ENCODE measurements at regions not wholly inside any gene's neighbourhood (a gene's known extent, or its start where the extent isn't known, plus 50 kb on each side); places are given as distances from the start of the nearest gene placed in this dataset.

- Histone ChIP-seq H3K79me2 (ENCODE audit: insufficient read depth) (no peaks in the 10 kb centered on the region), H3K9ac (no peak overlapping the region), H3K27me3 (replicated peaks; ENCODE audit: insufficient read depth) (no peaks in the 10 kb centered on the region), H3K27ac (no peak overlapping the region), H3K9me2 (ENCODE audit: insufficient read depth) (no peaks in the 10 kb centered on the region), H3K4me3 (no peak overlapping the region), H2AFZ (no peak overlapping the region), H3K4me2 (ENCODE audit: unreplicated experiment) (no peak overlapping the region), H3K9me3 (ENCODE audit: low read depth) (no peaks in the 10 kb centered on the region), H3K36me3 (ENCODE audit: low read depth) (no peaks in the 10 kb centered on the region), H4K20me1 (ENCODE audit: insufficient read depth) (no peaks in the 10 kb centered on the region), H3F3A (ENCODE audit: insufficient read depth) (no peaks in the 10 kb centered on the region), H3K4me1 (ENCODE audit: insufficient read depth) (peaks cover 14% of the 10 kb centered on the region)
- no peak for TF ChIP-seq EZH2 (IDR thresholded peaks at IDR 0.05; ENCODE audit: insufficient read depth, poor library complexity, severe bottlenecking)
- TF ChIP-seq EZH2phosphoT487 (IDR thresholded peaks at IDR 0.05; ENCODE audit: insufficient read depth, low read depth) = no peak
- in situ Hi-C loops (cut with MboI) = no loop called here
- no peak for DNase-seq
- WGBS, 2 experiments (ENCODE audit: low coverage in 1 of 2, low lambda C conversion rate in 2 of 2, missing lambda C conversion rate in 2 of 2) = 92 to 93% methylated on average over 8 of the region's 8 CpGs
Observed at GRCh38 chr1:221473411-221473810, 268.5 kb downstream of the DUSP10 start.

- H3K27me3 ChIP-seq (replicated peaks; ENCODE audit: insufficient read depth) = no peaks in the 10 kb centered on the region
- in situ Hi-C loops (cut with MboI) = loop anchor here (25.0 kb wide), 1 partner anchor 1160 kb away; no protein-coding TSS in a partner anchor
- H3K27ac ChIP-seq = no peak overlapping the region
- H3F3A ChIP-seq (ENCODE audit: insufficient read depth) = no peaks in the 10 kb centered on the region
- no peaks in the 10 kb centered on the region for H4K20me1 ChIP-seq (ENCODE audit: insufficient read depth)
- DNase-seq = no peak
- no peaks in the 10 kb centered on the region for H3K9me2 ChIP-seq (ENCODE audit: insufficient read depth)
- peaks cover 11% of the 10 kb centered on the region for H3K4me1 ChIP-seq (ENCODE audit: insufficient read depth)
- H3K4me2 ChIP-seq (ENCODE audit: unreplicated experiment) = no peak overlapping the region
- H3K36me3 ChIP-seq (ENCODE audit: low read depth) = no peaks in the 10 kb centered on the region
- TF ChIP-seq EZH2 (IDR thresholded peaks at IDR 0.05; ENCODE audit: insufficient read depth, poor library complexity, severe bottlenecking) = no peak
- no peak for TF ChIP-seq EZH2phosphoT487 (IDR thresholded peaks at IDR 0.05; ENCODE audit: insufficient read depth, low read depth)
- H3K4me3 ChIP-seq = no peak overlapping the region
- 0 out of 2 replicates have a peak overlapping the region, but pooled peaks have one; percentile 53 for H2AFZ ChIP-seq
- H3K79me2 ChIP-seq (ENCODE audit: insufficient read depth) = no peaks in the 10 kb centered on the region
- H3K9me3 ChIP-seq (ENCODE audit: low read depth) = no peaks in the 10 kb centered on the region
- no peak overlapping the region for H3K9ac ChIP-seq
- 97 to 98% methylated on average over 3 of the region's 3 CpGs for WGBS, 2 experiments (ENCODE audit: low coverage in 1 of 2, low lambda C conversion rate in 2 of 2, missing lambda C conversion rate in 2 of 2)
Observed at GRCh38 chr1:221477252-221477651, 264.6 kb downstream of the DUSP10 start.

- TF ChIP-seq EZH2phosphoT487 (IDR thresholded peaks at IDR 0.05; ENCODE audit: insufficient read depth, low read depth) (no peak), EZH2 (IDR thresholded peaks at IDR 0.05; ENCODE audit: insufficient read depth, poor library complexity, severe bottlenecking) (no peak)
- H3F3A ChIP-seq (ENCODE audit: insufficient read depth) = no peaks in the 10 kb centered on the region
- no peak overlapping the region for H3K4me3 ChIP-seq
- no peaks in the 10 kb centered on the region for H3K9me3 ChIP-seq (ENCODE audit: low read depth)
- no peaks in the 10 kb centered on the region for H3K9me2 ChIP-seq (ENCODE audit: insufficient read depth)
- DNase-seq = peak; percentile 94
- no peaks in the 10 kb centered on the region for H3K27me3 ChIP-seq (replicated peaks; ENCODE audit: insufficient read depth)
- 3 to 4% methylated on average over 8 of the region's 8 CpGs for WGBS, 2 experiments (ENCODE audit: low coverage in 1 of 2, low lambda C conversion rate in 2 of 2, missing lambda C conversion rate in 2 of 2)
- in situ Hi-C loops (cut with MboI) = loop anchor here (25.0 kb wide), 1 partner anchor 1159 kb away; no protein-coding TSS in a partner anchor
- no peaks in the 10 kb centered on the region for H3K36me3 ChIP-seq (ENCODE audit: low read depth)
- no peak overlapping the region for H3K9ac ChIP-seq
- H3K27ac ChIP-seq = no peak overlapping the region
- H3K4me2 ChIP-seq (ENCODE audit: unreplicated experiment) = peak overlapping the region; percentile 61
- H3K79me2 ChIP-seq (ENCODE audit: insufficient read depth) = no peaks in the 10 kb centered on the region
- no peaks in the 10 kb centered on the region for H4K20me1 ChIP-seq (ENCODE audit: insufficient read depth)
- H2AFZ ChIP-seq = peak overlapping the region; percentile 53
- peaks cover 11% of the 10 kb centered on the region for H3K4me1 ChIP-seq (ENCODE audit: insufficient read depth)
Observed at GRCh38 chr1:221478050-221478949, 263.6 kb downstream of the DUSP10 start.

GRCh38 chr1:221487781-221488524 lies 253.9 kb downstream of the DUSP10 start:
- Histone ChIP-seq H3K4me1 (ENCODE audit: insufficient read depth) (peaks cover 9% of the 10 kb centered on the region), H4K20me1 (ENCODE audit: insufficient read depth) (no peaks in the 10 kb centered on the region), H3K9ac (no peak overlapping the region), H3F3A (ENCODE audit: insufficient read depth) (0 out of 2 replicates have a peak, but pooled peaks cover 13% of the 10 kb centered on the region), H3K9me2 (ENCODE audit: insufficient read depth) (no peaks in the 10 kb centered on the region), H3K79me2 (ENCODE audit: insufficient read depth) (no peaks in the 10 kb centered on the region), H3K27ac (no peak overlapping the region), H2AFZ (no peak overlapping the region), H3K4me3 (no peak overlapping the region), H3K9me3 (ENCODE audit: low read depth) (no peaks in the 10 kb centered on the region), H3K27me3 (replicated peaks; ENCODE audit: insufficient read depth) (no peaks in the 10 kb centered on the region), H3K36me3 (ENCODE audit: low read depth) (no peaks in the 10 kb centered on the region), H3K4me2 (ENCODE audit: unreplicated experiment) (peak overlapping the region; percentile 13)
- 43 to 46% methylated on average over 8 of the region's 8 CpGs for WGBS, 2 experiments (ENCODE audit: low coverage in 1 of 2, low lambda C conversion rate in 2 of 2, missing lambda C conversion rate in 2 of 2)
- TF ChIP-seq EZH2 (IDR thresholded peaks at IDR 0.05; ENCODE audit: insufficient read depth, poor library complexity, severe bottlenecking) (no peak), EZH2phosphoT487 (IDR thresholded peaks at IDR 0.05; ENCODE audit: insufficient read depth, low read depth) (no peak)
- in situ Hi-C loops (cut with MboI) = loop anchor here (10.0 to 25.0 kb wide), 2 partner anchors 247 to 1149 kb away; no protein-coding TSS in a partner anchor
- DNase-seq = peak; percentile 68
